ENCODE measurements at regions not wholly inside any gene's neighbourhood (a gene's known extent, or its start where the extent isn't known, plus 50 kb on each side); places are given as distances from the start of the nearest gene placed in this dataset.

- TF ChIP-seq ZFP91 (CRISPR knock-in tag; IDR thresholded peaks at IDR 0.05) = no peak
- TF ChIP-seq ZBTB33 (CRISPR knock-in tag; IDR thresholded peaks at IDR 0.05) = no peak
- no peak for TF ChIP-seq MAFK (IDR thresholded peaks at IDR 0.05; ENCODE audit: low read length)
- TF ChIP-seq RBM14 (IDR thresholded peaks at IDR 0.05; ENCODE audit: borderline replicate concordance, insufficient read depth, low read depth, low read length) = no peak
- no peak for TF ChIP-seq HMG20B (CRISPR knock-in tag; IDR thresholded peaks at IDR 0.05)
- no peak for TF ChIP-seq BMI1 (IDR thresholded peaks at IDR 0.05; ENCODE audit: low read length)
- TF ChIP-seq EP300 (IDR thresholded peaks at IDR 0.05; ENCODE audit: low read length) = no peak
- TF ChIP-seq ETV1 (tag; conservative IDR thresholded peaks at IDR 0.05; ENCODE audit: low read depth) = no peak
- no peak for TF ChIP-seq EHMT2 (IDR thresholded peaks at IDR 0.05)
These were observed 304.5 kb downstream of the EIPR1 start (continued) for GRCh38 chr2:3073041-3073595.

Data from K562 (cell line).